HG03571 (cell line): ENCODE measurements at regions not wholly inside any gene's neighbourhood (a gene's known extent, or its start where the extent isn't known, plus 50 kb on each side); places are given as distances from the start of the nearest gene placed in this dataset.
"Not testable (repeated sequence)": the region's sequence is repeated elsewhere in the genome, so short reads cannot be mapped to it uniquely, and the experiment has no call there.

ENCODE experiments used
- ATAC-seq: cut with Tn5 transposase; IDR thresholded peaks from one replicate; pipeline ENCODE4 v1.9.1; 2021; ENCODE audit not compliant: unreplicated experiment

DNA sequence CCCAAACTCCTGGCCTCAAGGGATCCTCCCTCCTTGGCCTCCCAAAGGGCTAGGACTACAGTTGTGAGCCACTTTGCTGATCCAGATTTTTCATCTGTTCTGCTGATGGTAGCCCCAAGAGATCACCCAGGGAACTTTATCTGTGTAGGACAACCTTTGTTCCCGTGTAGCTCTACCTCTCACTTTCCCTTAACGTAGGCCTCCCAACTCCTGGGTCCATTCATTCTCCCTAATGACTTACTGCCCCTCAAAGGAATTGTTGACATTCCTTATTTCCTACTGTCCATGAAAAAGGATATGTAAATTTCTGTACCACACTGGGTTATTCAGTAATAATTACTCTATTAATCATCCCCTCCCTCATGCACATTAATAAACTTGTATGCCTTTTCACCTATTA lies 51.0 kb upstream of the PHF24 start:
- no peak for ATAC-seq

DNA sequence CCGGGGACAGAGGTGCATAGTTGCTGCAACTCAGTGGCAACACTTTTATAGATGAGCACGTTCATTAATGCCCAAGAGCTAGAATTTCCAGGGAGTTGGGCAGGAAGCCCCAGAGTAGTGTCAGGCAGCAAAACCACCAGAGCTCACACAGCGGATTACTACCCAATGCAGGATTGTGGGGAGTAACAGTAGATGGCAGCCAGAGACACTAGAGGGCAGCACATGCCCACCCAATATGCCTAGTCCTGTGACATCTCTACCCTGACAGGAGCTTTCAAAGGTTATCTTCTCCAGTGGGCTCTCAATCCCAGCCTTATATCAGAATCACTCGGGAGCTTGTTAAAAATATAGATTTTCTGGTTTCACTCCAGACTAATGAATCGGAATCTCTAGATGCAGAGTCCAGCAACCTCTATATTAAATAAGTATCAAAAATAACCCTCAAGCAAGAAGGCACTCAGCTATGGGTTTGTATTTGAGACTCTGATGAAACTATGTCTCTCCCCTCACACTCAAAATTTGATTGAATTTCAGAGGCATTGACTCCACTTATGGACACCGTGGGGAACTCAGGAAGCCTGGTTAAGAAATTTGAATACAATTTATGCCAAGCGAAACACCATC lies 58.4 kb upstream of the PHF24 start:
- ATAC-seq = peak; percentile 78

DNA sequence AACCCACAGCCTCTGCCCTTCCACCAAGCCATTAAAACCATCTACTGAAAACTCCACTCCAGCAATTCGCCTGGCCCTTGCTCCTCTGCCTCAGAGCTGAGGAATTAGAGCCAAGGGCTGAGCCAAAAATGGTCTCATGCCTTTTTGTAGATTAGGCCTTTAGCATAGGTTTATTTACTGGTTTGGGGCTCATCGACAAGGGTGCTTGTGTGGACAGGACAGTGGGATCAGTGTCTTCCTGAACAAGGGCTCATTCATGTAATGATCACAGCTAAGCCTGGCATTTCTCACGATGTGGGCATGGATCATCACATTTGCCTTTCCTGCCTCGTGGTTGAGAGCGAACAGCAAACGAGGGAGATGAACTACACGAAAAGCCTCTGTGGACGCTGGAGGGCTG lies 59.2 kb upstream of the PHF24 start:
- no peak for ATAC-seq

DNA sequence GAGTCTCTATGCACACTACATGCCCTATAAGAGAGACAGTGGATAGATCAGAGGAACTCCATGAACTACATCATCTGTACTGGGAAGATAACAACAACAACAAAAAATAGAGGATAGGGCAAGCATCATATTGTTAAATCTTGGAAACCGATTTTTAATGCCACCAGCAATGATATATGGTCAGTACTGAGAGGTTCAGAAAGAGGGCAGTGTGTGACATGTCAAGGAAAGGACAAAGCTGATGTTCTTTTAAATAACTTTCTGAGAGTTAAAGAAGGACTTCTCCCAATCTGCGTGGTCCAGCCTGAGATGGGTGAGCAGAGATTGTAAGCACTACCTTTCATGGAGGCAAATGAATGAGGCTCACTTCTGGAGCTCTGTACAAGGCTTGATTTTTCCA lies 62.0 kb upstream of the PHF24 start:
- ATAC-seq = no peak

DNA sequence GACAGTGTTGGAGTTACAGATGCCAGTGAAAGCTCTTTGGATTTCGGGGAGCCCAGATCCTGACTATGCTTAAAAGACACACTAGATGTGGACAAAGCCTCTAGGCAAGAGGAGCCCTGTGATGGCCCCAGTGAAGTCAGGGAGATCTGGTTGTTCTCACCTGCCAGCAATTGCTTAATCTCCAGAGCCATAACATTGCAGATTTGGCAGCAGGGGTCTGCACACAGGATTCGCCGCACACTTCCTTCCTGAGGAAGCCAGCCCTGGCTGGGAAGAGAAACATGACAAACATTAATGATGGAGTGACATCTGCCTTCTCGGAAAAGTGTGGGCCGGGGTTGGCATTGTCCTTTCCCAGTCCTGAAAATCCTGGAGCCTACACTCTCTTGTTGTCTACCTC lies 65.2 kb upstream of the PHF24 start:
- no peak for ATAC-seq

DNA sequence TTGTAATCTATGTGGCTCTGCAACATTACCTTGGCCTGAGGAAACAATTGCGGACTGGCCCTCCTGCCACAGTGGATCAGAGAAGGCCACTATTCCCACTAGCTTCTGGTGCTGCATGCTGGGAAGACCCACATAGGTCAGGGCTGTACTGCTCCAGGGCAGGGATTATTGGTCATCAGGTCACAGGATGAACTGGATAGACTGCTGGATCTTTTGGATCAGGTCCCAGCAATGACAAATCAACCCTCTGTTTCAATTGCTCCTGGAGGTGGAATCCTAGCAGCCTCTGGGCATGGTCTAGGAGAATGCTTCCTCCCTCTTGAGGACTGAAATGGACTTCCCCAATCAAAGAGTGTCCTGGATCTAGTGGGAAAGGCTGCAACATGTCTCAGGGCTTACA lies 66.7 kb upstream of the PHF24 start:
- no peak for ATAC-seq

DNA sequence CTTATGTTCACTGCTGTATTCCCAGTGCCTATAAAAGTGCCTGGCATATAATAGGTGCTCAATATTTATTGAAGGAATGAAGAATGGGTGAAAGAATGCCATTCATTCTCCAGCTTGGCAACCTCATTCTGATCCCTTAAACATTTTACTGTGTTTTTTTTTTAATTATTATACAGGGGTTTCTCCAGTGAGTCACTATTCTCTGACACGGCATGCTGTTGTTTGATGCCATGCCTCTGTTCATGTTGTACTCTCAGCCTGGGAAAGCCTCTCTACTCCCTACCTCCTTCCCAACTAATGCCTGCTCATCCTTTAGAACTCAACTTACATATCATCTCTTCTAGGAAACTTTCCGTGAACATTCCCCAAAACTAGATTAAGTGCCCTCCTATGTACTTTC lies 70.2 kb upstream of the PHF24 start:
- no peak for ATAC-seq

DNA sequence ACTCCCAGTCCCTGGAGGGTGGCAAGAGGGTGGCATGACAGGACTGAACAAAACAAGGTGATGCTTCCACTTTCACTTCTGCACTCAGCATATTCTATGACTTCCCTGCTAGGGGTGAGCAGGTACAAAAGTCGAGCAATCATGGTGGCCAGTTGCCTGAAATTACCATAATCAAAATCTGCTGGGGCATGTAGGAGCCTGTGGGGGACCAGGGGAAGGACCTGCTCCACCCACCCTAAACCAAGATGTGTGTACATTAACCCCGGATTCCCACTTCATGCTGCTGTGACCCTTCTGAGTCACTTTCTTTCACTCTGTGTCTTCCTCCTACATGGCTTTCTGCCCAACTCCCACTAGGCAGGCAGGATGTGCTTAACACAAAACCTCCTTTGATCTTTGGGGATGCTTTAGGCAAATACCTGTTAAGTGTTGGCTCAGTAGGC lies 73.3 kb upstream of the PHF24 start:
- peak; percentile 78 for ATAC-seq

DNA sequence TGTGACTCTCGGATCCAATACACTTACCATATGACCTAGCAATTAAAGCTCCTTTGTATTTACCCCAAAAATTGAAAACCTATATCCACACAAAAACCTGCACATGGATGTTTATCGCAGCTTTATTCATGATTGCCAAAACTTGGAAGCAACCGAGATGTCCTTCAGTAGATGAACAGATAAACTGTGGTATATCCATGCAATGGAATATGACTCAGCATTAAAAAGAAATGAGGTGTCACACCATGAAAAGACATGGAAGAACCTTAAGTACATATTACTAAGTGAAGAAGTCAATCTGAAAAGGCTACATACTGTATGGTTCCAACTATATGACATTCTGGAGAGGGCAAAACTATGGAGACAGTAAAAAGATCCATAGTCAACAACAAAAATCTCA lies 82.0 kb upstream of the PHF24 start:
- ATAC-seq = no peak

DNA sequence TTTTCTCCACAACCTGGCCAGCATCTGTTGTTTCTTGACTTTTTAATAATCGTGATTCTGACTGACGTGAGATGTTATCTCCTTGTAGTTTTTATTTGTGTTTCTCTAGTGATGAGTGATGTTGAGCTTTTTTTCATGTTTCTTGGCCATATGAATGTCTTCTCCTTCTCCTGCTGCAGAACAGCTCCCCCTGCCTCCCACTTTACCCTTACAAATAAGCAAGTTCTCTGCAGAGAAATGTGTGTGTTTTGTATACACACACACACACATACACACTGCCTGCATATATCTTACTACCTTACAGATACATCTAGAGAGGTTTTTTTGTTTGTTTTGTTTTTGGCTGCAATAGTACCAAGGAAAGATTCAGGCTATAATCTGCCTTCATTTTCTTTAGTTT lies 88.7 kb upstream of the PHF24 start:
- ATAC-seq = no peak

DNA sequence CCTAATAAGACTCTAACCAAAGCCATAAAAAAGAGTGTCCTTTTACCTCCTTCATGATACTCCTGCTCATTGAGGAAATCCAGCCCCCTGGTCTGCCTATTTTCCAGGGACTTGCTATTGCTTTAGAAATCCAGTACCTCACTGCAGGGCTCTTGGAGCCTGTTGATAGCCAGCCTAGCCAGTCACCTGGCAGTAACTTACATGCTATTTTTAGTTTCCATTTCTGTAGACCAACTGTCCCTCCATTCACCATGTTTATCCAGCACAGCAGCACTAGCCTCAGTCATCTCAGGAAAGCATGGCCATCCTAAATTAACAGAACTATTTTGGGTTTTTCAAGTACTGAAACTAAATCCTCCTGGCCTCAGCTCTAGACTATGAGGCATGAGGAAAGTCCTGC lies 91.5 kb upstream of the PHF24 start:
- no peak for ATAC-seq

DNA sequence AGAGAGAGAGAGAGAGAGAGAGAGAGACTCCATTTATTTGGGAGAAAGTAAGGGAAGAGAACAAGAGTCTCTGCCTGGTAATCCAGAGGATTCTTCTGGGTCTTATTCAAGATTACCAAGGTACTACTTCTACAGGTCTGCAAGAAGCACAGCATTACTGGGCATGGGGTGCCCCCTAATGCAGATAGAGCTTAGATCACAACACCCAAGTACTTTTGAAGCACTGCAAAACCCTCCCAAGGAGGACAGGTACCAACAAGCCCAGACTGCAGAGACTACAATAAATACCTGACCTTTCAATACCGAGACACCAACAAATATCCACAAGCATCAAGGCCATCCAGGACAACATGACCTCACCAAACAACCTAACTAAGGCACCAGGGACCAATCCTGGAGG lies 94.7 kb upstream of the PHF24 start:
- ATAC-seq = no peak

DNA sequence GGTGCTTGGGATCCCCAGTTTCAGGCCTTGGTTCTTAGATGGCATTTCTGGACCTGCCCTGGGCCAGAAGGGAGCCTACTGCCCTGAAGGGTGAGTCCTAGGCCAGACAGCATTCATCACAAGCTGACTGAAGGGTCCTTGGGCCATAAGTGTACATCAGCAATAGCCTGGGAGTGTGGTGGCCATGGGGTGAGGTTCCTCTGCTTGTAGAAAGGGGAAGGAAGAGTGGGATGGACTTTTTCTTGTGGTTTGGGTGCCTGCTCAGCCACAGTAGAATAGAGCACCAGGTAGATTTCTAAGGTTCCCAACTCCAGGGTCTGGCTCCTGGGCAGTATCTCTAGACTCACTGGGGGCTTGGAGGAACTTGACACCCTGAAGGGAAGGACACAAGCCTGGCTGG lies 95.2 kb upstream of the PHF24 start:
- no peak for ATAC-seq

DNA sequence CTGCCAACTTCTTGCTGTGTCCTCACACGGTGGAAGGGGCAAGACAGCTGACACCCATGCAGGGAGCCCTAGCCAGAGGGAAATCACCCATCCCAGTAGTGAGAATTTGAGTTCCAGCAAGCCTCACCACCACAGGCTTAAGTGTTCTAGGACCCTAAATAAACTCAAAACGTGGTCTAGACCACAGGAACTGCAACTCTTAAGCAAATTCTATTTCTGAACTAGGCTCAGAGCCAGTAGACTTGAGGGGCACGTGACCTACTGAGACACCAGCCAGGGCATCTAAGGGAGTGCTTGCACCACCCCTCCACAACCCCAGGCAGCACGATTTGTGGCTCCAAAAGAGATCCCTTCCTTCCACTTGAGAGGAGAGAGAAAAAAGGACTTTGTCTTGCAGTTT lies 96.0 kb upstream of the PHF24 start:
- ATAC-seq = no peak

DNA sequence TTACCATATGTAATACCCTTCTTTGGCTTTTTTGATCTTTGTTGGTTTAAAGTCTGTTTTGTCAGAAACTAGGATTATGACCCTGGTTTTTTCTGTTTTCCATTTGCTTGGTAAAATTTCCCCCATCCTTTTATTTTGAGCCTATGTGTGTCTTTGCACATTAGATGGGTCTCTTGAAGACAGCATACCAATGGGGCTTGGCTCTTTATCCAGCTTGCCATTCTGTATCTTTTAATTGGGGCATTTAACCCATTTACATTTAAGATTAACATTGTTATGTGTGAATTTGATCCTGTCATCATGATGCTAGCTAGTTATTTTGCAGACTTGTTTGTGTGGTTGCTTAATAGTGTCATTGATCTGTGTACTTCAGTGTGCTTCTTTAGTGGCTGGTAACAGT lies 103.1 kb upstream of the PHF24 start:
- not testable (repeated sequence) for ATAC-seq

DNA sequence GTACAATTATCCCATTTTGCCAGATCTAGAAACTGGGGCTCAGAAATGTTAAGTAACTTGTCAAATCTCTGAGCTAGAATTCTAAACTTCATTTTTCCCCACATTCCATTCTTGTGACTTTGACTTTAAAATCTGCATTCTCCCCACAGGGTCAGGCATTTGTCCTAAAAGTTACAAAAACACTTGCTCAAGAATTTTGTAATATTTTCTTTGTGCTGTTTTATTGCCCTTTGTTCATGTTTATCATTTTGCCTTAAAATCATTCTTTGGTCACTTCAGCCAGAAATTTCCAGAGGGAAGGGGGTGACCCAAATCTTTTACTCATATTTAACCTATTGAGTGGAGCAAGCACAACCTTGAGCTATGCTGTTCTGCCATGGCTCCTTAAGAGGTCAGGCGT lies 120.1 kb upstream of the CCL21 start:
- no peak for ATAC-seq

DNA sequence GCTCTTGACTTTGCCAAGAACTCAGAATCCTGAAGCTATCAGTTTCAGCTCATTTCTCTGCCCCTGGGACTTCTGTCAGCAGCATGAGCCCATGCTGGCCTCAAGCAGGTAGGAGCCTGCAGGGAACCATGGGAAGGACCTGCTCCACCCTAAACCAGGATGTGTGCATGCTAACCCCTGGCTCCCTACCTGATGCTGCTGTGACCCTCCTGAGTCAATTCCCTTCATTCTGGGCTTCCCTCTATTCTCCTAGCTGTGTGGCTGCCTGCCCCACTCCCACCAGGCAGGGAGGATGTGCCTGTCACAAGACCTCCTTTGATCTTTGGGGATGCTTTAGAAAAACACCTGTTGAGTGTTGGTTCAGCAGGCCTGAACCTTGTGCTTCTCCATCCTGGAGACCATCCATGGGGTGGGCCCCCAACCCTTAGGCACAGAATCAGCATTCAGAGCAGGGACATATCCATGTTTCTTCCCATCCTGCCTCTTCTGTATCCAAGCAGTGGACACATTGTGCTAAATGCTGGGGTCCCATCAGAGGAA lies 117.1 kb upstream of the CCL21 start:
- no peak for ATAC-seq

DNA sequence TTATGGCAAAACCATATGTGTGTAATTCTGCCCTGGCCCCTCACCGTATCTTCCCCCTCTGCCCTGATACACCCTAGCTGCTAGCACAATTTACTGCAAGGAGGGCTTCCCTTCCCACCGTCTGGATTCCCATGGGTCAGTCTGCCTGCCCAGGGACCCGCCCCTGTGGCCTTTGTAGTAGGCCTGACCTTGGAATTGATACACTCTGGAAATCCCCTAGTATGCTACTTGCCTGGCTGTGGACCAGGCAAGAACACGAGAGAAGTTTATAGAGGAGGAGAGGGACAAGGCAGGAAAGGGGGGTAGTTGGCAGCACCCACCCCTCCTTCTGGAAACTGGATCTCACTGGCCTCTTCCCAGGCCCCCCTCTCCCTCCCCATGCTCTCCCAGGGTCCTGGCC lies 115.8 kb upstream of the CCL21 start:
- ATAC-seq = no peak

DNA sequence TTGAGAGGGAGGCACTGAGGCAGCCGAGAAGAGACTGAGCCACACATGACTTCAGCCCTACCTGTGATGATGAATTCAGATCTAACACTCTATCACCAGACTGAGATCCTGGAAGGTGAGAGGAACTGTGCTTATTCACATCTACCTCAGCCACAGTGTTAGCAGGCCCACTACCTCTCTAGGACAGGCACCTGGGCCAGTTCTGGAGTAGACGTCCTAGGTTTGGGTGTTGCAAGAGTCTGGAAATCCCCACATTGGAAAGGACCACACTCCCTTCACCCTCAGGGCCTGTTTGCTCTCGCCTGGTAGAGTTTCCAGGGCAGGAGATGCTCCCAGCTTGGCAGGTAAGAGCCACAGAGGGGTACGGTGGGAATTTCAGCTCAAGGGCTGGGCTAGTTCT lies 113.8 kb upstream of the CCL21 start:
- no peak for ATAC-seq

DNA sequence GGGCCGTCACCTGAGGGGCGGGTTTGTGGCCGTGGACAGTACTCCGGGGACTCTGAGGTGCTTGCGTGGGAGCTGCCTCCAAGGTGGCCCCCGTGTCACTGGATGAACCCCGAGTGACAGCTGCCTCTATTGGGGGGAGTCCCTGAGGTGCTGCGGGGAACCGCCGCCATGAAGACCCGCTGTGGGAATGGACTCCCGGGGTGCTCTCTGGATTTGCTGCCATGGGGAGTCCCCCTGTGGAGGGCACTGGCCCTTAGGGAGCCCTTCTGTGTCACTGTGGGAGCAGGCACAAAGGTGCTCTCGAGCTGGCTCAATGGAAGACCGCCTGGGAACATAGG lies 100.2 kb upstream of the CCL21 start:
- ATAC-seq = no peak

DNA sequence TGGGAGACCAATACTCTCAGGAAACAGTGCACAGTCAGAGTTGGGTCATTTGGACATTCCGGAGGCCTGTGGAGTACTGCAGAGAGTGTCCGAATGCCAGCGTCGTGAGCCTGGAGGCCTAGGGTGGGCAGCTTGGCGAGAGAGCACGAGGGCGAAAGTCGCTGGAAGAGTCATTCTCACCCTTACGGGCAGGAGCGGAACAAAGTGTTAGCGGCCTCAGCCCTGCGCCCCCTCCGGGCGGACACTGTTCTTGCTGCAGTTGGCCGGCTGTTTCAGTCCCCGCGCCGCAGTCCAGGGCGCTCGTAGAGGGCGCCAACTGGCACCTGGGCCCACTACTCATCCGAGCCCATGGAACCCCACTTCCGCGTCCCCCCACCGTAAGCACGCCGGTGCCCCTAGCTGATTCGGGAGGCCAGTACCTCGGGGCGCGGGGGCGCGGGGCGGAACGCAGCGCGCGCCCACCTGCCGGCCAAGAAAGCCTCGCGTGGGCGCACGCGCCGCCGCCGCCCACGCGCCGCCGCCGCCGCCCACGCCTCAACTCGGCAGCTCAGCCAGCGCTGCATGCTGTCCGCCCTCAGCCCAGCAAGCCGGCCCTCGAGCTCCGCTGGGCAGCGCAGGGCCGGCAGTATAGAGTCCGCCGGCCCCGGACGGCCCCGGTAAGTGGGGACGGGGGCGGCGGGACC lies 99.7 kb upstream of the CCL21 start:
- no peak for ATAC-seq

DNA sequence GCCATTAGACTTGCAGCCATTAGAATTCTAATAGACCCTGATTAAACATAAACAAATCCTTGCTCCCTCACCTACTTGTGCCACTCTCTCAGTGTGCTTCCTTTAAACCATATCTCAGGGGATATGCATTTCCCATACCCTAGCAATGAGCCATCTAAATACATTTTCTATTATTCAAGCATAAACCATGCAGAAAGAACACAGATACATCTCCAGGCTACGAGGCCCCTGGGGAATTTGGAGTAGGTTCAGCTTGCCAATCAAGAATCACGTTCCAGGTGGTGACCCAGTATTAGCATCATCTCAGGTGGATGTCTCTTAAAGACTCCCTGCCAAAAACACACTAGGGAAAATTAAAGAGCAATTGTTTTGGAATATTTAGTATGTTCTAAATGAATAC lies 93.0 kb upstream of the CCL21 start:
- no peak for ATAC-seq

DNA sequence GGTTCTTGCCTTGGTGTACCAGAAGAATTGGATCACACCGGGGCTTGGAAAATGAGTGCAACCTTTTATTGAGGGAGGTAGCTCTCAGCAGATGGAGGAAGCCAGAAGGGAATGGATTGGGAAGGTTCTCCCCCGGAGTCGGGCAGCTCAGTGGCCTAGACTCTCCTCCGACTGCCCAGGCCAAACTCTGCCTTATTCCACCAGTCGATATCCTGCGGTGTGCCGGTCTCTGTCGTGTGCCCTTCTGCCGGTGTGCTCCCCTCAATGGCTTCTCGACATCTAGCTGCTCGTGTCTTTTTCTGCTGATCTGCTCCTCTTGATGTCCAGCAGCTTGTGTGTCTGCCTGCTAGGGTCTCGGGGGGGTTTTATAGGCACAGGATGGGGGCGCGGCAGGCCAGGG lies 87.4 kb upstream of the CCL21 start:
- no peak for ATAC-seq
